ENCODE measurements at regions not wholly inside any gene's neighbourhood (a gene's known extent, or its start where the extent isn't known, plus 50 kb on each side); places are given as distances from the start of the nearest gene placed in this dataset.
"Not testable (repeated sequence)": the region's sequence is repeated elsewhere in the genome, so short reads cannot be mapped to it uniquely, and the experiment has no call there.

GRCh38 chr2:53170466-53170865 is 597.1 kb upstream of the CHAC2 start:
- Histone ChIP-seq H3K4me3 (ENCODE audit: low read depth, low read length) (no peak overlapping the region), H3K27me3 (ENCODE audit: control insufficient read depth, insufficient read depth, low read length) (no peaks in the 10 kb centered on the region), H3K36me3 (ENCODE audit: control insufficient read depth, insufficient read depth, low read length) (no peaks in the 10 kb centered on the region), H3K4me1 (ENCODE audit: control insufficient read depth, insufficient read depth, low read length) (no peaks in the 10 kb centered on the region), H3K9ac (ENCODE audit: low read depth, low read length) (no peak overlapping the region), H3K9me3 (ENCODE audit: control insufficient read depth, insufficient read depth, low read length) (no peaks in the 10 kb centered on the region)

GRCh38 chr2:53167227-53167626 is 600.4 kb upstream of the CHAC2 start:
- no peaks in the 10 kb centered on the region for H3K9me3 ChIP-seq (ENCODE audit: control insufficient read depth, insufficient read depth, low read length)
- H3K36me3 ChIP-seq (ENCODE audit: control insufficient read depth, insufficient read depth, low read length), result no peaks in the 10 kb centered on the region
- no peaks in the 10 kb centered on the region for H3K4me1 ChIP-seq (ENCODE audit: control insufficient read depth, insufficient read depth, low read length)

GRCh38 chr2:53150146-53150545 is 617.5 kb upstream of the CHAC2 start:
- Histone ChIP-seq H3K4me1 (ENCODE audit: control insufficient read depth, insufficient read depth, low read length) (no peaks in the 10 kb centered on the region), H3K36me3 (ENCODE audit: control insufficient read depth, insufficient read depth, low read length) (no peaks in the 10 kb centered on the region), H3K4me3 (ENCODE audit: low read depth, low read length) (no peak overlapping the region), H3K9me3 (ENCODE audit: control insufficient read depth, insufficient read depth, low read length) (no peaks in the 10 kb centered on the region), H3K9ac (ENCODE audit: low read depth, low read length) (no peak overlapping the region), H3K27me3 (ENCODE audit: control insufficient read depth, insufficient read depth, low read length) (no peaks in the 10 kb centered on the region)

More at GRCh38 chr2:53167227-53167626, 600.4 kb upstream of the CHAC2 start:
- Histone ChIP-seq H3K9ac (ENCODE audit: low read depth, low read length) (no peak overlapping the region), H3K27me3 (ENCODE audit: control insufficient read depth, insufficient read depth, low read length) (no peaks in the 10 kb centered on the region), H3K4me3 (ENCODE audit: low read depth, low read length) (no peak overlapping the region)

GRCh38 chr2:53148221-53148620 is 619.4 kb upstream of the CHAC2 start:
- Histone ChIP-seq H3K4me1 (ENCODE audit: control insufficient read depth, insufficient read depth, low read length) (no peaks in the 10 kb centered on the region), H3K36me3 (ENCODE audit: control insufficient read depth, insufficient read depth, low read length) (no peaks in the 10 kb centered on the region), H3K9me3 (ENCODE audit: control insufficient read depth, insufficient read depth, low read length) (no peaks in the 10 kb centered on the region), H3K27me3 (ENCODE audit: control insufficient read depth, insufficient read depth, low read length) (no peaks in the 10 kb centered on the region), H3K4me3 (ENCODE audit: low read depth, low read length) (no peak overlapping the region), H3K9ac (ENCODE audit: low read depth, low read length) (no peak overlapping the region)

GRCh38 chr2:53131416-53131815 is 636.2 kb upstream of the CHAC2 start:
- no peaks in the 10 kb centered on the region for H3K4me1 ChIP-seq (ENCODE audit: control insufficient read depth, insufficient read depth, low read length)
- no peaks in the 10 kb centered on the region for H3K36me3 ChIP-seq (ENCODE audit: control insufficient read depth, insufficient read depth, low read length)
- H3K4me3 ChIP-seq (ENCODE audit: low read depth, low read length), result no peak overlapping the region
- H3K9ac ChIP-seq (ENCODE audit: low read depth, low read length), result no peak overlapping the region
- no peaks in the 10 kb centered on the region for H3K9me3 ChIP-seq (ENCODE audit: control insufficient read depth, insufficient read depth, low read length)
- H3K27me3 ChIP-seq (ENCODE audit: control insufficient read depth, insufficient read depth, low read length), result no peaks in the 10 kb centered on the region

- Histone ChIP-seq H3K27me3 (ENCODE audit: control insufficient read depth, insufficient read depth, low read length) (no peaks in the 10 kb centered on the region), H3K4me1 (ENCODE audit: control insufficient read depth, insufficient read depth, low read length) (no peaks in the 10 kb centered on the region), H3K36me3 (ENCODE audit: control insufficient read depth, insufficient read depth, low read length) (no peaks in the 10 kb centered on the region), H3K9ac (ENCODE audit: low read depth, low read length) (no peak overlapping the region), H3K4me3 (ENCODE audit: low read depth, low read length) (no peak overlapping the region), H3K9me3 (ENCODE audit: control insufficient read depth, insufficient read depth, low read length) (no peaks in the 10 kb centered on the region)
Measured at GRCh38 chr2:53130441-53130943, 637.1 kb upstream of the CHAC2 start.

GRCh38 chr2:53129851-53130250 is 637.8 kb upstream of the CHAC2 start:
- no peaks in the 10 kb centered on the region for H3K27me3 ChIP-seq (ENCODE audit: control insufficient read depth, insufficient read depth, low read length)
- H3K9ac ChIP-seq (ENCODE audit: low read depth, low read length), result no peak overlapping the region
- H3K36me3 ChIP-seq (ENCODE audit: control insufficient read depth, insufficient read depth, low read length), result no peaks in the 10 kb centered on the region
- no peaks in the 10 kb centered on the region for H3K9me3 ChIP-seq (ENCODE audit: control insufficient read depth, insufficient read depth, low read length)
- H3K4me1 ChIP-seq (ENCODE audit: control insufficient read depth, insufficient read depth, low read length), result no peaks in the 10 kb centered on the region
- no peak overlapping the region for H3K4me3 ChIP-seq (ENCODE audit: low read depth, low read length)

GRCh38 chr2:53127061-53127650 is 640.4 kb upstream of the CHAC2 start:
- no peak overlapping the region for H3K4me3 ChIP-seq (ENCODE audit: low read depth, low read length)
- H3K4me1 ChIP-seq (ENCODE audit: control insufficient read depth, insufficient read depth, low read length), result no peaks in the 10 kb centered on the region
- no peaks in the 10 kb centered on the region for H3K36me3 ChIP-seq (ENCODE audit: control insufficient read depth, insufficient read depth, low read length)
- no peak overlapping the region for H3K9ac ChIP-seq (ENCODE audit: low read depth, low read length)
- H3K9me3 ChIP-seq (ENCODE audit: control insufficient read depth, insufficient read depth, low read length), result no peaks in the 10 kb centered on the region
- no peaks in the 10 kb centered on the region for H3K27me3 ChIP-seq (ENCODE audit: control insufficient read depth, insufficient read depth, low read length)

GRCh38 chr2:53114991-53115390 is 652.6 kb upstream of the CHAC2 start:
- H3K4me3 ChIP-seq (ENCODE audit: low read depth, low read length), result no peak overlapping the region
- H3K27me3 ChIP-seq (ENCODE audit: control insufficient read depth, insufficient read depth, low read length), result no peaks in the 10 kb centered on the region
- no peaks in the 10 kb centered on the region for H3K36me3 ChIP-seq (ENCODE audit: control insufficient read depth, insufficient read depth, low read length)
- H3K9ac ChIP-seq (ENCODE audit: low read depth, low read length), result no peak overlapping the region
- no peaks in the 10 kb centered on the region for H3K9me3 ChIP-seq (ENCODE audit: control insufficient read depth, insufficient read depth, low read length)
- H3K4me1 ChIP-seq (ENCODE audit: control insufficient read depth, insufficient read depth, low read length), result peaks cover 26% of the 10 kb centered on the region

- no peaks in the 10 kb centered on the region for H3K9me3 ChIP-seq (ENCODE audit: control insufficient read depth, insufficient read depth, low read length)
- H3K36me3 ChIP-seq (ENCODE audit: control insufficient read depth, insufficient read depth, low read length), result no peaks in the 10 kb centered on the region
- H3K4me1 ChIP-seq (ENCODE audit: control insufficient read depth, insufficient read depth, low read length), result peaks cover 27% of the 10 kb centered on the region
- H3K4me3 ChIP-seq (ENCODE audit: low read depth, low read length), result no peak overlapping the region
- H3K27me3 ChIP-seq (ENCODE audit: control insufficient read depth, insufficient read depth, low read length), result no peaks in the 10 kb centered on the region
- H3K9ac ChIP-seq (ENCODE audit: low read depth, low read length), result no peak overlapping the region
Measured at GRCh38 chr2:53114582-53114981, 653.0 kb upstream of the CHAC2 start.

GRCh38 chr2:53112408-53112807 is 655.2 kb upstream of the CHAC2 start:
- not testable (repeated sequence) for H3K9ac ChIP-seq (ENCODE audit: low read depth, low read length); H3K36me3 ChIP-seq (ENCODE audit: control insufficient read depth, insufficient read depth, low read length); H3K27me3 ChIP-seq (ENCODE audit: control insufficient read depth, insufficient read depth, low read length); H3K9me3 ChIP-seq (ENCODE audit: control insufficient read depth, insufficient read depth, low read length)
- H3K4me3 ChIP-seq (ENCODE audit: low read depth, low read length), result peak overlapping the region; percentile 14
- peaks cover 27% of the 10 kb centered on the region for H3K4me1 ChIP-seq (ENCODE audit: control insufficient read depth, insufficient read depth, low read length)

- Histone ChIP-seq H3K36me3 (ENCODE audit: control insufficient read depth, insufficient read depth, low read length) (no peaks in the 10 kb centered on the region), H3K4me3 (ENCODE audit: low read depth, low read length) (no peak overlapping the region), H3K27me3 (ENCODE audit: control insufficient read depth, insufficient read depth, low read length) (no peaks in the 10 kb centered on the region), H3K4me1 (ENCODE audit: control insufficient read depth, insufficient read depth, low read length) (peaks cover 27% of the 10 kb centered on the region), H3K9me3 (ENCODE audit: control insufficient read depth, insufficient read depth, low read length) (no peaks in the 10 kb centered on the region), H3K9ac (ENCODE audit: low read depth, low read length) (no peak overlapping the region)
Measured at GRCh38 chr2:53111406-53111805, 656.2 kb upstream of the CHAC2 start.
